Effector memory CD4-positive, alpha-beta T cell (primary cell): ENCODE measurements at regions not wholly inside any gene's neighbourhood (a gene's known extent, or its start where the extent isn't known, plus 50 kb on each side); places are given as distances from the start of the nearest gene placed in this dataset.

ENCODE experiments used
- DNase-seq, 3 donors: peaks; one replicate each; pipeline ENCODE4 v3.0.0-alpha.2; 2020
- H3K27ac ChIP-seq: 2 replicates; pipeline ENCODE4 v1.7.0; 2013; ENCODE audit warnings: mild to moderate bottlenecking, low read length, moderate library complexity; ENCODE audit not compliant: insufficient read depth, poor library complexity, severe bottlenecking
- H3K27me3 ChIP-seq: replicated peaks from 2 replicates; pipeline ENCODE4 v1.7.0; 2013; ENCODE audit warnings: mild to moderate bottlenecking, low read length; ENCODE audit not compliant: insufficient read depth, control insufficient read depth, poor library complexity, severe bottlenecking
- H3K36me3 ChIP-seq: 2 replicates; pipeline ENCODE4 v1.7.0; 2013; ENCODE audit warnings: mild to moderate bottlenecking, low read length, moderate library complexity; ENCODE audit not compliant: control insufficient read depth, insufficient read depth
- H3K4me1 ChIP-seq: 2 replicates; pipeline ENCODE4 v1.7.0; 2013; ENCODE audit warnings: low read length, mild to moderate bottlenecking; ENCODE audit not compliant: control insufficient read depth, insufficient read depth, poor library complexity, severe bottlenecking
- H3K4me3 ChIP-seq: 2 replicates; pipeline ENCODE4 v1.7.0; 2013; ENCODE audit warnings: low read length, low read depth, mild to moderate bottlenecking; ENCODE audit not compliant: insufficient read depth, poor library complexity, severe bottlenecking
- H3K9me3 ChIP-seq: 2 replicates; pipeline ENCODE4 v1.7.0; 2013; ENCODE audit warnings: mild to moderate bottlenecking, low read length, moderate library complexity; ENCODE audit not compliant: control insufficient read depth

GRCh38 chr3:150260398-150260710, 147.7 kb upstream of the TSC22D2 start:
- Histone ChIP-seq H3K27me3 (no peaks in the 10 kb centered on the region), H3K27ac (no peak overlapping the region), H3K9me3 (no peaks in the 10 kb centered on the region), H3K4me3 (no peak overlapping the region), H3K36me3 (no peaks in the 10 kb centered on the region), H3K4me1 (no peaks in the 10 kb centered on the region)
- no peak for DNase-seq

DNA sequence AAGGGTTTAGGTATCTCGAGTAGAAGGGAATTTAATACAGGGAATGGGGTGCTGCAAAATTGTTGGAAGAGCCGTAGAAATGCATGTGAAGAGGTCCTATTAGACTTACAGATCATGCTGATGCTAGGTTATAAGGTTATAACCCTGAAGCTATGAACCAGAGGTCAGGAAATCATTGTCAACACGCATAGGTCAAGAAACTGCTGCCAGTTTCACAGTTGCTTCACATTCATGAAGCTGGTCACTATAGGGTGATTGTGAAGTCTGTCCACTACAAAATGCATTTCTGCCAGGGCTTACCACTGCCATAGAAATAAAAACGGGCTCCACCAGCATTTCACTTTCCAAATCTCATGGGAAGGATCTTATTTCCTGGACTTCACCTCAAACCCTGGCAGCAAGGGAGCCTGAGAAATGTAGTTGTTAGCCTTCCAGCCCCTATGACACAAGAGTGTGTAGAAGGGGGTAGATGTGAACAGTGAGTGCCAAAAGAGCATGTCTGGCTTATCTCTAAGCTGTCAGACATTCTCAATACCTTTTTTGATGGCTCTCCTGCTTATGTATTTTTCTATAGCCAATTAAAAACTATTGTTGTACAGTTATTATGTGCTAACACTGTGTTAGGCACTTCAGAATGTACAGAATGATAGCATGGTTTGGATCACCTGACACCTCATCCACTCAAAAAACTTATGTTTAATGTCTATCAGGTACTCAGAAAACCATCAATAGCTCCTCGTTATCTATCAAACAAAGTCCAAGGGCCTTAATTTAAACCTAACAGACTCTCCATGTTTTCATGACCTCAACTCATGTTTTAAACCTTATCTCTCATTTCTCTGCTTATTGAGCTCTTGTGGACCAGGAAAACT, 148.3 kb upstream of the TSC22D2 start:
- Histone ChIP-seq H3K9me3 (no peaks in the 10 kb centered on the region), H3K27me3 (no peaks in the 10 kb centered on the region), H3K4me1 (no peaks in the 10 kb centered on the region), H3K27ac (no peak overlapping the region), H3K4me3 (no peak overlapping the region), H3K36me3 (no peaks in the 10 kb centered on the region)
- no peak for DNase-seq

DNA sequence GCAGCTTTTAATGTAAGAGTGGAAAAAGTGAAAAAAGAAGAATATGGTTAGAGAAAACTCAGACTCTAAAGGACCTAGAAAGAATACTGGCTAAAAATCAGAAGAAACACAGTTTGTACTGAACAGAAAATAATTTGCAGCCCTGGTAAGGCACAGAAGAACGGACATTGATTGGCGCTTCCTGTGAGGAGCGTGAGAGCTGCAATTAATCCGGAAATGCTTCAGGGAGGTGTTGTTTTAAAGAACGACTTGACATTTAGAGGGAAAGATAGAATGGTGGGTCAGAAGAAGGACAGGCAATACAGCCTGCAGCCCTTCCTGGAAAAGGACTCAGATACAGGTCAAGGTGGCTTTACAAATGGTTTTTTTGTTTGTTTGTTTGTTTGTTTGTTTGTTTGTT, 151.3 kb upstream of the TSC22D2 start:
- no peaks in the 10 kb centered on the region for H3K36me3 ChIP-seq
- no peak overlapping the region for H3K4me3 ChIP-seq
- H3K4me1 ChIP-seq = no peaks in the 10 kb centered on the region
- H3K27me3 ChIP-seq = no peaks in the 10 kb centered on the region
- H3K9me3 ChIP-seq = no peaks in the 10 kb centered on the region
- no peak overlapping the region for H3K27ac ChIP-seq
- DNase-seq = no peak

DNA sequence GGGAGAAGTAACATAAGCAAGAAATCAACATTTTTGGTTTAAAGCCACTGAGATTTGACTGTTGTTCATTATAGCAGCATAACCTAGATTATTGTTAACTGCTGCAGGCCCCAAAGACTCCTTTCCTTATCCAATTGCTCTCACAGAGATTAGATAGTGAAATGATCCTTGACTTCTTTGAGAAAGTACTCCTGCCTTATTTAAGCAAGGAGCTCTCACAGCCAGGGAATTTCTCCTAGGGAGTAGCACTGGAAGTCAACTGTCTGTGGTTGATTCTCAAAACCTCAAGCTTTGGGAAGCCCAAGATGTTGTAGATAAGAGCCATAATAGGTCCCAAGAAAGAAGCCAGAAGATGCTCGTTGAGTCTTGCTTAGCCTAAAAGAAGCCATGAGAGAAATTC, 151.8 kb upstream of the TSC22D2 start:
- Histone ChIP-seq H3K27ac (no peak overlapping the region), H3K9me3 (no peaks in the 10 kb centered on the region), H3K4me1 (no peaks in the 10 kb centered on the region), H3K4me3 (no peak overlapping the region), H3K27me3 (no peaks in the 10 kb centered on the region), H3K36me3 (no peaks in the 10 kb centered on the region)
- DNase-seq = no peak

GRCh38 chr3:150255826-150256225, 152.3 kb upstream of the TSC22D2 start:
- H3K27ac ChIP-seq = no peak overlapping the region
- no peak overlapping the region for H3K4me3 ChIP-seq
- H3K9me3 ChIP-seq = no peaks in the 10 kb centered on the region
- no peaks in the 10 kb centered on the region for H3K36me3 ChIP-seq
- DNase-seq = no peak
- no peaks in the 10 kb centered on the region for H3K4me1 ChIP-seq
- no peaks in the 10 kb centered on the region for H3K27me3 ChIP-seq

DNA sequence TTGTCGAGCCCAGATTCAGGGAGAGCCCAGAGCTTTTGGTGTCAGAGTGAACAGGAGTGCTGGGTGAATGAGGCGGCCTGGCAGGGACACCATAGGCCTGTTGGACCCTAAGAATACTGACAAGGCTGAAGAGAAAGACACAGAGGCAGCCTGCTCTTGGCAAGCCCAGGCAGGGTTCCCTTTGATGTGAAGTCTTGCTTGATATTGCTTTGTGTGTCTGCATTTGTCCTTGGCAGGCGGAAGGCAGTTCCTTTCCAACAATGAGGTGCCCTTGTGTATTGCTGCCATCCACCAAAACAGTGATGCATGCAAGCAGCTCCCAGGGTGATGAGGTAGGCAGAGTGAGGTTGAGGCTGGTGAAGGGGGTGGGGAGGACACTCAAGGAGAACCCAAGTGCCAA, 152.7 kb upstream of the TSC22D2 start:
- no peaks in the 10 kb centered on the region for H3K36me3 ChIP-seq
- H3K4me3 ChIP-seq = no peak overlapping the region
- H3K27me3 ChIP-seq = no peaks in the 10 kb centered on the region
- H3K4me1 ChIP-seq = no peaks in the 10 kb centered on the region
- DNase-seq = no peak
- H3K9me3 ChIP-seq = no peaks in the 10 kb centered on the region
- no peak overlapping the region for H3K27ac ChIP-seq

- no peak overlapping the region for H3K4me3 ChIP-seq
Observed at GRCh38 chr3:150254309-150254708, 153.8 kb upstream of the TSC22D2 start.

DNA sequence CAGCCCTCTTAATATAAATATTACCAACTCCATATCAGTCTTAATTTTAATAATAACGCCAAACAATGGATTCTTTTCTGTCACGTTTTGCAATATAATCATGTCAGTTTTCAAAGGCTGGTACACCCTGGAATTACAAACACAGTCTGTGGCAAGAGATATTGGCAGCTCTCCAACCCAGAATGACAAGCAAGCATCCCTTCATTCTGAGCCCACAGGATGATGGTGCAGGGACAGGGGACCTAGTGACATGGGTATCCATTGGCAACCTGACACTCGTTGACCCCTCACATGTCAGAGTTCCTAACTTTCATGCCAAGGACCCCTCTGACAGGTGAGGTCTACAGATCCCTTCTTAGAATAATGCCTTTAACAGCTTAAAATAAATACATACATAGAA, 154.5 kb upstream of the TSC22D2 start:
- no peak overlapping the region for H3K4me3 ChIP-seq
- H3K27ac ChIP-seq = no peak overlapping the region
- H3K27me3 ChIP-seq = no peaks in the 10 kb centered on the region
- no peaks in the 10 kb centered on the region for H3K9me3 ChIP-seq
- H3K4me1 ChIP-seq = no peaks in the 10 kb centered on the region
- H3K36me3 ChIP-seq = no peaks in the 10 kb centered on the region
- DNase-seq = no peak

More at GRCh38 chr3:150254309-150254708, 153.8 kb upstream of the TSC22D2 start:
- Histone ChIP-seq H3K27me3 (no peaks in the 10 kb centered on the region), H3K36me3 (no peaks in the 10 kb centered on the region), H3K4me1 (no peaks in the 10 kb centered on the region), H3K9me3 (no peaks in the 10 kb centered on the region), H3K27ac (no peak overlapping the region)
- no peak for DNase-seq

DNA sequence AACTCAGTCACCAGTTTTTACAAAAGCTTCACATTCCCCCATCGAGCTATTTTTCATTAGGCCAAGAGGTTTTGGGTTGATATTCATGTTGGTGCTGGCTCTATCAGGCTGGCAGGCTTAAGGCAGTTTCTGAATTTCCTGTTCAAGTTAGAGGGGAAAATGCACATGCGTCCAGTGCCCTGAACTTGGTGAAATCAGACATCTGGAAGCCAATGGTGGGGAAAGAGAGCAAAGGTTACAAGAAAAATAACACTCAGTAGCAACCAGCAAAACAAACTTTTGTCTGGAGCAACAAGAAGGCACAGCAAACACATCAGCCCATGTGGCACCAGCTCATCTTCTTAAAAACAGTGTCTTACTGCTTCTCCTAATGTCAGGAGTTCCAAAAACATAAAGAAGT, 155.6 kb upstream of the TSC22D2 start:
- no peak overlapping the region for H3K27ac ChIP-seq
- no peak for DNase-seq
- no peak overlapping the region for H3K4me3 ChIP-seq
- no peaks in the 10 kb centered on the region for H3K36me3 ChIP-seq
- no peaks in the 10 kb centered on the region for H3K4me1 ChIP-seq
- no peaks in the 10 kb centered on the region for H3K27me3 ChIP-seq
- H3K9me3 ChIP-seq = no peaks in the 10 kb centered on the region

DNA sequence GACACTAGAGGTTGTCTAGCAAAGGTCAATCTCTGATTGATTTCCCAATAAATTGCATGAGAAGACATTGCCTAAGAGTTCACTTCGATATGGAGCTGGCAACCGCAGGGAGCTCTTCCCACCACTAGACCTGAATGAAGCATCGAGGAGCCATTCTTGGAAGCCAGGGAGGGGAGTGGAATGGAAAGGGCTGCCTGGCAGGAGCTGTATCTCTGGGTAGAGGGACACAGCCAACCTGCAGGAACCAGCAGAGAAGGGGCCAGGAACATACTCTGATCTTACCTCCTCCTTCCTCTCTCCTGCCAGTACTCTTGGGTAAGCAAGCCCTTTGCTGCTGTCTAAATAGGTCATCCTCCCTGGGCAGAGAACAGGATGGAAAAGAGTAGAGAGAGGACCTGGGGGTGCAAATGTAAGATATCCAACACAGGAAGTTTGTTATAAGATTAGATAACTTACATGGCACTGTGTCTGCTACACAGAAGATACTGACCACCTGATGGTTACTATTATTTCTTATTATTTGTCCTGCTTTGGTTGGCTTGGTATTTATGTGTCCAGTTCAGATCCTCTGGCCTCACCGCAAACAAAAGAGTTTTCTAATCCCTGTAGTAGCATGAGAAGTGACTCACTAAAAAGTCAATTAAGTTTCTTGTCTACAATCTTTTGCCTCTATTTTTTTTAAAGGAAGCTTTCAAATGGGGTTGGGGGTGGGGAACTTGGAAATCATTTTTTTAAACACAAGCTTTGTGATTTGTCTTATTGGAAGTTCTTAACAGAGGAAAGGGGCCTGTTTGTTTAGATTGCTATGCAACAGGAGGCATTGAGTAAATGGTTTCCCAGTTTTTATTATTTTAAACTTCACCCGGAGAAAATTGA, 156.7 kb upstream of the TSC22D2 start:
- H3K9me3 ChIP-seq = no peaks in the 10 kb centered on the region
- no peak overlapping the region for H3K4me3 ChIP-seq
- H3K4me1 ChIP-seq = no peaks in the 10 kb centered on the region
- no peak for DNase-seq
- no peak overlapping the region for H3K27ac ChIP-seq
- no peaks in the 10 kb centered on the region for H3K36me3 ChIP-seq
- H3K27me3 ChIP-seq = no peaks in the 10 kb centered on the region
